GM13977 (cell line): ENCODE measurements at regions not wholly inside any gene's neighbourhood (a gene's known extent, or its start where the extent isn't known, plus 50 kb on each side); places are given as distances from the start of the nearest gene placed in this dataset.

ENCODE experiments used
- DNase-seq: peaks from one replicate; pipeline ENCODE4 v3.0.0; 2012; ENCODE audit warnings: low spot score
- in situ Hi-C: fragments of 300-500 bp; cut with MboI; formaldehyde crosslinking; loops from one replicate; pipeline ENCODE4 v1.12.0; 2022; ENCODE audit warnings: low sequenced_read_pairs, low pct_unique_long_range_greater_than_20kb, mixed read lengths, inconsistent platforms; ENCODE audit not compliant: unreplicated experiment
- TF ChIP-seq, protein P1 (sequence below): IDR thresholded peaks from 2 replicates; pipeline ENCODE4 v1.5.1; 2012; ENCODE audit warnings: mild to moderate bottlenecking, control low read depth; ENCODE audit not compliant: insufficient read depth; ENCODE audit errors: extremely low read depth, missing control alignments

GRCh38 chr12:82144505-82144904 lies 213.7 kb downstream of the CCDC59 start:
- no peak for DNase-seq
- TF ChIP-seq, protein P1, sequence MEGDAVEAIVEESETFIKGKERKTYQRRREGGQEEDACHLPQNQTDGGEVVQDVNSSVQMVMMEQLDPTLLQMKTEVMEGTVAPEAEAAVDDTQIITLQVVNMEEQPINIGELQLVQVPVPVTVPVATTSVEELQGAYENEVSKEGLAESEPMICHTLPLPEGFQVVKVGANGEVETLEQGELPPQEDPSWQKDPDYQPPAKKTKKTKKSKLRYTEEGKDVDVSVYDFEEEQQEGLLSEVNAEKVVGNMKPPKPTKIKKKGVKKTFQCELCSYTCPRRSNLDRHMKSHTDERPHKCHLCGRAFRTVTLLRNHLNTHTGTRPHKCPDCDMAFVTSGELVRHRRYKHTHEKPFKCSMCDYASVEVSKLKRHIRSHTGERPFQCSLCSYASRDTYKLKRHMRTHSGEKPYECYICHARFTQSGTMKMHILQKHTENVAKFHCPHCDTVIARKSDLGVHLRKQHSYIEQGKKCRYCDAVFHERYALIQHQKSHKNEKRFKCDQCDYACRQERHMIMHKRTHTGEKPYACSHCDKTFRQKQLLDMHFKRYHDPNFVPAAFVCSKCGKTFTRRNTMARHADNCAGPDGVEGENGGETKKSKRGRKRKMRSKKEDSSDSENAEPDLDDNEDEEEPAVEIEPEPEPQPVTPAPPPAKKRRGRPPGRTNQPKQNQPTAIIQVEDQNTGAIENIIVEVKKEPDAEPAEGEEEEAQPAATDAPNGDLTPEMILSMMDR, result no peak
- in situ Hi-C loops, result no loop called here

DNA sequence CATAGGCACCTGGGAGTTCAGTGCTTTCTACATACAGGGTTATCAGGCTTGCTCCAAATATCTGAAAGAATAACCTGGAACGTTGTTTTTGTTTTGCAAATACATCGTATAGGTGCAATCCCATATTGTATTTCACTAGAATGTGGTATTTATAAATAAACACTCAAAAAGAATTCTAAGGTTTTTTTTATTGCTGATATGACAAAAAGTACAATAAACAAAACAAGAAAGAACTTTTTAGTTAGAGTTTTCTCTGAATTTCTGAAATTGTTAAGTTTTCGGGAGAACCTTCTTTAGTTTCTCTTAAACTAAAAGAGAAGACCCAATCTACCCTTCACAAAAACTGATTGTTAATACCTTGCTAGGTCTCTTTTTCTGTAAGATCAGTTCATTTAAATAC lies 225.8 kb downstream of the CCDC59 start:
- DNase-seq, result no peak
- in situ Hi-C loops, result no loop called here
- TF ChIP-seq, protein P1, result no peak

DNA sequence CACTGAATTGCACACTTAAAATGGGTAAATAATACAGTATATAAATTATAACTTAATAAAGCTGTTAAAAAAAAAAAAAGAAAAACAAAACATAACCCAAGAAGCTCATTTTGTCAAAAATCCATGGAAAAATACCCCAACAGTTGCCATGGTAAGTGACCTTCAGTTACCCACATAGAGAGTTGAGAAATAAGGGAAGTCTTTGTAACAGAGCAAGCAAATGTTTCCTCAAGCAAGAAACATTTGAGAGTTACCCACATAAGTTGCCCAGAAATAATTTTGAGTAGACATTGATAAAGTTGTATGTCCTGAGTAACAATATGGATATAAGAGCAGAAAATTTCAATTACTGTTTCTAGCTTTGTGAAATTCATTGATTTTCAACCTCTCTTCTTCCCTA lies 227.4 kb downstream of the CCDC59 start:
- DNase-seq, result no peak
- in situ Hi-C loops, result no loop called here
- TF ChIP-seq, protein P1, result no peak

DNA sequence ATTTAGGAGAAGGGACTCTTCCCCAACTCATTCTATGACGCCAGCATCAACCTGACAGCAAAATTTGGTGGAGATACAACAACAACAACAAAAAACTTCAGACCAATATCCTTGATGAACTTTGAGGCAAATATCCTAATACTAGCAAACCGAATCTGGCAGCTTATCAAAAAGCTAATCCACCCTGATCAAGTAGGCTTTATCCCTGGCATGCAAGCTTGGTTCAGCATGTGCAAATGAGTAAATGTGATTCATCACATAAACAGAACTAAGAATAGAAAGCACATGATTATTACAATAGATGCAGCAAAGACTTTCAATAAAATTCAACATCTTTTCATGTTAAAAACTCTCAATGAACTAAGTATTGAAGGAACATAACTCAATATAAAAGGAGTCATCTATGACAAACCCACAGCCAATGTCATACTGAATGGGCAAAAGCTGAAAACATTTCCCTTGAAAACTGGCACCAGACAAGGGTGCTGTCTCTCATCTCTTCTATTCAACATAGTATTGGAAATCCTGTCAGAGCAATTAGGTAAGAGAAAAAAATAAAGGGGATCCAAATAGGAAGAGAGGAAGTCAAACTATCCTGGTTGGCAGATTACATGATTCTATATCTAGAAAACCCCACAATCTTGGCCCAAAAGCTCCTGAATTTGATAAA lies 233.3 kb downstream of the CCDC59 start:
- in situ Hi-C loops, result no loop called here
- no peak for DNase-seq
- TF ChIP-seq, protein P1, result no peak

- TF ChIP-seq, protein P1, result no peak
- DNase-seq, result no peak
- in situ Hi-C loops, result no loop called here
These were observed 236.6 kb downstream of the CCDC59 start for GRCh38 chr12:82121545-82121944.

DNA sequence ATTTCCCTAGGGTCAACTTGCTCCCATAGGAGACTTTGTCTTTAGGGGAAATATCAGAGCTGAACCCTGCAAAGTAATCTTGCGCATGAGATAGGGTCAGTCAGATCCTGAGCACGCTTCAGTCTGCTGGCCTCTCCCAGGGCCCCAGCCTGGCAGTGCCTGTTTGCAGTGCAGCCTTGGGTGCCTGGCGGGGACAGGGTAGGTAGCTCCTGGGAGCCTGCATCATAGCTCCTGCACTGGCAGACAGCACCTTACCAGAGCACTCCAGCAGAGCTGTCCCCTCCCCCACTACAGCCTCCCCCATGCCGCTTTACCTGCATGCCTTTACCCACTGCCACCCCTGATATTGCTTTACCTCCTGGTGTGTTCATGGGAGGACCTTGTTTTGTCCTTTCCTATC lies 237.3 kb downstream of the CCDC59 start:
- no peak for DNase-seq
- in situ Hi-C loops, result no loop called here
- TF ChIP-seq, protein P1, result no peak

- no peak for DNase-seq
- in situ Hi-C loops, result no loop called here
- TF ChIP-seq, protein P1, result no peak
These were observed 248.9 kb downstream of the CCDC59 start for GRCh38 chr12:82109243-82109642.
